ENCODE measurements at regions not wholly inside any gene's neighbourhood (a gene's known extent, or its start where the extent isn't known, plus 50 kb on each side); places are given as distances from the start of the nearest gene placed in this dataset.

- Histone ChIP-seq H3K4me3 (replicated peaks; ENCODE audit: insufficient read depth, low read length) (no peak overlapping the region), H3K27me3 (ENCODE audit: insufficient read depth, poor library complexity, severe bottlenecking) (no peaks in the 10 kb centered on the region), H3K27ac (replicated peaks) (no peak overlapping the region)
- DNase-seq (ENCODE audit: low read depth in 1 of 2, low spot score in 1 of 2), result no peak
- TF ChIP-seq POLR2AphosphoS5 (IDR thresholded peaks at IDR 0.05; ENCODE audit: low read depth), result no peak
- TF ChIP-seq, protein P1, sequence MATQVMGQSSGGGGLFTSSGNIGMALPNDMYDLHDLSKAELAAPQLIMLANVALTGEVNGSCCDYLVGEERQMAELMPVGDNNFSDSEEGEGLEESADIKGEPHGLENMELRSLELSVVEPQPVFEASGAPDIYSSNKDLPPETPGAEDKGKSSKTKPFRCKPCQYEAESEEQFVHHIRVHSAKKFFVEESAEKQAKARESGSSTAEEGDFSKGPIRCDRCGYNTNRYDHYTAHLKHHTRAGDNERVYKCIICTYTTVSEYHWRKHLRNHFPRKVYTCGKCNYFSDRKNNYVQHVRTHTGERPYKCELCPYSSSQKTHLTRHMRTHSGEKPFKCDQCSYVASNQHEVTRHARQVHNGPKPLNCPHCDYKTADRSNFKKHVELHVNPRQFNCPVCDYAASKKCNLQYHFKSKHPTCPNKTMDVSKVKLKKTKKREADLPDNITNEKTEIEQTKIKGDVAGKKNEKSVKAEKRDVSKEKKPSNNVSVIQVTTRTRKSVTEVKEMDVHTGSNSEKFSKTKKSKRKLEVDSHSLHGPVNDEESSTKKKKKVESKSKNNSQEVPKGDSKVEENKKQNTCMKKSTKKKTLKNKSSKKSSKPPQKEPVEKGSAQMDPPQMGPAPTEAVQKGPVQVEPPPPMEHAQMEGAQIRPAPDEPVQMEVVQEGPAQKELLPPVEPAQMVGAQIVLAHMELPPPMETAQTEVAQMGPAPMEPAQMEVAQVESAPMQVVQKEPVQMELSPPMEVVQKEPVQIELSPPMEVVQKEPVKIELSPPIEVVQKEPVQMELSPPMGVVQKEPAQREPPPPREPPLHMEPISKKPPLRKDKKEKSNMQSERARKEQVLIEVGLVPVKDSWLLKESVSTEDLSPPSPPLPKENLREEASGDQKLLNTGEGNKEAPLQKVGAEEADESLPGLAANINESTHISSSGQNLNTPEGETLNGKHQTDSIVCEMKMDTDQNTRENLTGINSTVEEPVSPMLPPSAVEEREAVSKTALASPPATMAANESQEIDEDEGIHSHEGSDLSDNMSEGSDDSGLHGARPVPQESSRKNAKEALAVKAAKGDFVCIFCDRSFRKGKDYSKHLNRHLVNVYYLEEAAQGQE (IDR thresholded peaks at IDR 0.05; ENCODE audit: insufficient replicate concordance, low read depth), result no peak
- TF ChIP-seq, protein P2, sequence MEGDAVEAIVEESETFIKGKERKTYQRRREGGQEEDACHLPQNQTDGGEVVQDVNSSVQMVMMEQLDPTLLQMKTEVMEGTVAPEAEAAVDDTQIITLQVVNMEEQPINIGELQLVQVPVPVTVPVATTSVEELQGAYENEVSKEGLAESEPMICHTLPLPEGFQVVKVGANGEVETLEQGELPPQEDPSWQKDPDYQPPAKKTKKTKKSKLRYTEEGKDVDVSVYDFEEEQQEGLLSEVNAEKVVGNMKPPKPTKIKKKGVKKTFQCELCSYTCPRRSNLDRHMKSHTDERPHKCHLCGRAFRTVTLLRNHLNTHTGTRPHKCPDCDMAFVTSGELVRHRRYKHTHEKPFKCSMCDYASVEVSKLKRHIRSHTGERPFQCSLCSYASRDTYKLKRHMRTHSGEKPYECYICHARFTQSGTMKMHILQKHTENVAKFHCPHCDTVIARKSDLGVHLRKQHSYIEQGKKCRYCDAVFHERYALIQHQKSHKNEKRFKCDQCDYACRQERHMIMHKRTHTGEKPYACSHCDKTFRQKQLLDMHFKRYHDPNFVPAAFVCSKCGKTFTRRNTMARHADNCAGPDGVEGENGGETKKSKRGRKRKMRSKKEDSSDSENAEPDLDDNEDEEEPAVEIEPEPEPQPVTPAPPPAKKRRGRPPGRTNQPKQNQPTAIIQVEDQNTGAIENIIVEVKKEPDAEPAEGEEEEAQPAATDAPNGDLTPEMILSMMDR (IDR thresholded peaks at IDR 0.05; ENCODE audit: insufficient read depth, low read length), result no peak
- no peak for TF ChIP-seq SPI1 (IDR thresholded peaks at IDR 0.05; ENCODE audit: borderline replicate concordance, low read depth)
- no peak for TF ChIP-seq GABPA (IDR thresholded peaks at IDR 0.05; ENCODE audit: low read depth)
These were observed 746.4 kb downstream of the BRD1 start for GRCh38 chr22:49081261-49081666.

- no peaks in the 10 kb centered on the region for H3K27me3 ChIP-seq (ENCODE audit: insufficient read depth, poor library complexity, severe bottlenecking)
- TF ChIP-seq, protein P1 (IDR thresholded peaks at IDR 0.05; ENCODE audit: insufficient replicate concordance, low read depth), result no peak
- TF ChIP-seq POLR2AphosphoS5 (IDR thresholded peaks at IDR 0.05; ENCODE audit: low read depth) (no peak), SPI1 (IDR thresholded peaks at IDR 0.05; ENCODE audit: borderline replicate concordance, low read depth) (no peak), GABPA (IDR thresholded peaks at IDR 0.05; ENCODE audit: low read depth) (no peak)
- TF ChIP-seq, protein P2 (IDR thresholded peaks at IDR 0.05; ENCODE audit: insufficient read depth, low read length), result no peak
- no peak for DNase-seq (ENCODE audit: low read depth in 1 of 2, low spot score in 1 of 2)
- H3K4me3 ChIP-seq (replicated peaks; ENCODE audit: insufficient read depth, low read length), result no peak overlapping the region
- H3K27ac ChIP-seq (replicated peaks), result no peak overlapping the region
These were observed 747.0 kb downstream of the BRD1 start for GRCh38 chr22:49080631-49081030.

GRCh38 chr22:49079743-49080500 is 747.8 kb downstream of the BRD1 start:
- no peak for DNase-seq (ENCODE audit: low read depth in 1 of 2, low spot score in 1 of 2)
- H3K27ac ChIP-seq (replicated peaks), result no peak overlapping the region
- no peaks in the 10 kb centered on the region for H3K27me3 ChIP-seq (ENCODE audit: insufficient read depth, poor library complexity, severe bottlenecking)
- TF ChIP-seq, protein P2 (IDR thresholded peaks at IDR 0.05; ENCODE audit: insufficient read depth, low read length), result no peak
- TF ChIP-seq GABPA (IDR thresholded peaks at IDR 0.05; ENCODE audit: low read depth) (no peak), SPI1 (IDR thresholded peaks at IDR 0.05; ENCODE audit: borderline replicate concordance, low read depth) (no peak), POLR2AphosphoS5 (IDR thresholded peaks at IDR 0.05; ENCODE audit: low read depth) (no peak)
- TF ChIP-seq, protein P1 (IDR thresholded peaks at IDR 0.05; ENCODE audit: insufficient replicate concordance, low read depth), result no peak
- H3K4me3 ChIP-seq (replicated peaks; ENCODE audit: insufficient read depth, low read length), result no peak overlapping the region

Measured in HL-60 (cell line).